GM18498 (cell line): ENCODE measurements at regions not wholly inside any gene's neighbourhood (a gene's known extent, or its start where the extent isn't known, plus 50 kb on each side); places are given as distances from the start of the nearest gene placed in this dataset.
"Not testable (repeated sequence)": the region's sequence is repeated elsewhere in the genome, so short reads cannot be mapped to it uniquely, and the experiment has no call there.

Experiments used
- ATAC-seq: cut with Tn5 transposase; IDR thresholded peaks from one replicate; pipeline ENCODE4 v1.9.1; 2021; ENCODE audit warnings: mild to moderate bottlenecking, moderate library complexity; ENCODE audit not compliant: unreplicated experiment

GRCh38 chr13:67408798-67409197 is 178.7 kb upstream of the PCDH9 start:
- no peak for ATAC-seq

GRCh38 chr13:67402546-67402945 is 172.4 kb upstream of the PCDH9 start:
- no peak for ATAC-seq

GRCh38 chr13:67395577-67395976 is 165.4 kb upstream of the PCDH9 start:
- no peak for ATAC-seq

- ATAC-seq, result no peak
These were observed 161.9 kb upstream of the PCDH9 start for GRCh38 chr13:67392014-67392413.

GRCh38 chr13:67390462-67391086 is 160.4 kb upstream of the PCDH9 start:
- ATAC-seq, result no peak

GRCh38 chr13:67389171-67389570 is 159.0 kb upstream of the PCDH9 start:
- no peak for ATAC-seq

GRCh38 chr13:67383109-67383757 is 153.1 kb upstream of the PCDH9 start:
- not testable (repeated sequence) for ATAC-seq

GRCh38 chr13:67377919-67378318 is 147.8 kb upstream of the PCDH9 start:
- ATAC-seq, result no peak

GRCh38 chr13:67374391-67374790 is 144.3 kb upstream of the PCDH9 start:
- no peak for ATAC-seq

GRCh38 chr13:67372868-67373464 is 142.8 kb upstream of the PCDH9 start:
- no peak for ATAC-seq

- ATAC-seq, result no peak
These were observed 139.9 kb upstream of the PCDH9 start for GRCh38 chr13:67369895-67370660.

- ATAC-seq, result no peak
These were observed 137.3 kb upstream of the PCDH9 start for GRCh38 chr13:67367399-67367798.

- no peak for ATAC-seq
These were observed 136.4 kb upstream of the PCDH9 start for GRCh38 chr13:67366533-67366932.

GRCh38 chr13:67355812-67356476 is 125.8 kb upstream of the PCDH9 start:
- ATAC-seq, result no peak

GRCh38 chr13:67353941-67354340 is 123.8 kb upstream of the PCDH9 start:
- ATAC-seq, result peak; percentile 57

- ATAC-seq, result no peak
These were observed 122.9 kb upstream of the PCDH9 start for GRCh38 chr13:67353031-67353430.

- no peak for ATAC-seq
These were observed 121.8 kb upstream of the PCDH9 start for GRCh38 chr13:67351909-67352308.

GRCh38 chr13:67351114-67351513 is 121.0 kb upstream of the PCDH9 start:
- ATAC-seq, result no peak

- no peak for ATAC-seq
These were observed 113.6 kb upstream of the PCDH9 start for GRCh38 chr13:67343777-67344176.

- ATAC-seq, result no peak
These were observed 111.3 kb upstream of the PCDH9 start for GRCh38 chr13:67341406-67341805.

GRCh38 chr13:67330149-67330548 is 100.0 kb upstream of the PCDH9 start:
- ATAC-seq, result no peak
